ENCODE measurements at regions not wholly inside any gene's neighbourhood (a gene's known extent, or its start where the extent isn't known, plus 50 kb on each side); places are given as distances from the start of the nearest gene placed in this dataset.

- TF ChIP-seq EZH2 (IDR thresholded peaks at IDR 0.05; ENCODE audit: insufficient read depth, poor library complexity, severe bottlenecking) (no peak), EZH2phosphoT487 (IDR thresholded peaks at IDR 0.05; ENCODE audit: insufficient read depth, low read depth) (no peak)
These were observed 174.4 kb upstream of the ADRA1B start for GRCh38 chr5:159741829-159742322.

Measured in GM23248 (cell line).